GM21390 (cell line): ENCODE measurements at regions not wholly inside any gene's neighbourhood (a gene's known extent, or its start where the extent isn't known, plus 50 kb on each side); places are given as distances from the start of the nearest gene placed in this dataset.
"Not testable (repeated sequence)": the region's sequence is repeated elsewhere in the genome, so short reads cannot be mapped to it uniquely, and the experiment has no call there.

Source experiments
- ATAC-seq: cut with Tn5 transposase; IDR thresholded peaks from one replicate; pipeline ENCODE4 v1.9.1; 2021; ENCODE audit not compliant: unreplicated experiment

DNA sequence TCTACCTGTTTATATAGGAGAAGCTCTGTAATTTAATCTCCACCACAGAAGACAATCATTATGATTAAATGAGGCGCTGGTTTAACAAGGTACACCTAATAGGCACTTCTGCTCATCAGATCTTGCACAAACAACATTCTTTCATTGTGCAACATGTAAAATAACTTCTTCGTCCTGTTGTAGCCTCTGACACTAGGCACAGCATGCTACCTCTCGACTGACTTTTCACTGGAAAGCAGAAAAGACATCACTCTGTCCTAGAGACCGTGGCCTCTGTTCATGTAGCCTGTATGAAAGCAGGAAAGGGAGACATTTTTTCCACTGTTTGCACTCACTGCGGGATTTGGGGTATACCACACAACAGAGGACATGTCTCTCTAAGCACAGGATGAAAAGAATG is 316.5 kb downstream of the IRS1 start:
- no peak for ATAC-seq

- ATAC-seq, result no peak
Observed at GRCh38 chr2:226478109-226478809, 321.4 kb downstream of the IRS1 start.

GRCh38 chr2:226477221-226478108 is 322.2 kb downstream of the IRS1 start:
- ATAC-seq, result no peak

DNA sequence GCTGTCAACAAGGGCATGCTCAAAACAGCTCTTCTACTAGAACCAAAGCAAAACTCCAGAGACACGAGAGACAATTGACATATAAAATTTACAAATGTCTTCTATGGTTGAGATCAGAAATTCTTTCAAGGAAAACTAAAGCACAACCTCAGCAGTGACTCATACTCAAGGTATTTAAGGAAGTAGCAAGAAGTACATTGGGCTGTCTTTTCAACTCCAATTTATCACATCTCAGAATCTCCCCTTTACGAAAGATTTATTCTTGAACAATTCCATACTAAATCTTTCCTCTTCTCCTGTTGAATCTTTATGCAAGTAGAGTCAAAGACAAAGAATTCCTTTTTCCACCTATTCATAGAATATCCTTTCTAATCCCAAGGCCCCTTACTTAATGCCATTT is 324.0 kb downstream of the IRS1 start:
- no peak for ATAC-seq

GRCh38 chr2:226474131-226474530 is 325.5 kb downstream of the IRS1 start:
- no peak for ATAC-seq

DNA sequence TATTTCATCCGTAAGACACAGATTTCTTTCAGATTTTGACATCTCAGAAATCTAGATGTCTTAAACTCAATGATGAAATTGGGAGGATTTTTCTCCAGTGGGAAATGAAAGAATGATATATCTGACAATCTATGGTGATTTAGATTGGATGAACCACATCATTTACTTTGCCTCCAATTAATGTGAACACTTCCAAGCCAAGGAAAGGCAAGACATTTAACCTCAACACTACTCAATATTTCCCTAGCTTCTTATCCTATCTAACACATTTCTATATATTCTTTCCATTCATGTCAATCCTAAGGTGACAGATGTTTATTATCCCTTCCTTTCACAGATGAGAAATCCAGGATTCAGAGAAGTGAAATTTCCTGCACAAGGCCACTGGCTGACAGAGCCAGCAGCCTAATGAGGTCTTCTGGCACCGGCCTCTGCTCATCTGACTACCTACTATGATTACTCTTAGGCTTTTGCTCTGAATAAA is 327.6 kb downstream of the IRS1 start:
- no peak for ATAC-seq

DNA sequence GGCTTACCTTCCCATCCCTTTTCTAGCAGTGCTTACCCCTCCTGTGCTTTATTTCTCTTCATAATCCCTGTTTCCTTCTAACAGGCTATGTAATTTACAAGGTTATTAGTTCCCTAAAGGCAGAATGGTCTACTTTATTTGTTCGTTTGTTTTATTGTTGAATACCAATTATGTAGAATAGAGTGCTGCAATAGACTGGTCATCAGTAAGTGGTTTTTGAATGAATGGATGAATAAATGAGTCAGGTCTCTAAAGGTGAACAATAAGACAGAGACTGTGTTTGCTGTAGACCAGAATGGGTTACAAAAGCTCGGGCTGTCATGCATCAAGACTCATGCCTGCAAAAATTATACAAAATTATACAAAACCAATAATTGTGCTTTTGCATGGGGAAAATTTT is 332.0 kb downstream of the IRS1 start:
- no peak for ATAC-seq

GRCh38 chr2:226467221-226467620 is 332.4 kb downstream of the IRS1 start:
- no peak for ATAC-seq

DNA sequence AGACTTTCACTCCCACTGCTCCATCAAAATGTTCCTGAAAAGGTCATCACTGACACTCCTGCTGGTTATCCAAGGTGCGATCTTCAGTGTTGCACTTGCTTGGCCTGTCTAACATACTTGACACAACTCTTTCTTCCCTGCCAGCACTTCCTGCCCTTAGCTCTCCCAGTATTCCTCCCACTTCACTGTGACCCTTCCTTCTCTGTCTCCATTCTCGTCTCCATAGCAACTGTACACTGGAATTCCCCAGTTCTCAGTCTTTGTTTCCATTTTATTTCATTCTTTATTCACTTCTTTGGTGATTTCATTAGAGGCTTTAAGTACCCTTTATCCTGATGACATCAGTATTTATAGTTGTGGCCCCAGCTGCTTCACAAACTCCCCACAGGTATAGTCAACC is 333.0 kb downstream of the IRS1 start:
- ATAC-seq, result no peak

DNA sequence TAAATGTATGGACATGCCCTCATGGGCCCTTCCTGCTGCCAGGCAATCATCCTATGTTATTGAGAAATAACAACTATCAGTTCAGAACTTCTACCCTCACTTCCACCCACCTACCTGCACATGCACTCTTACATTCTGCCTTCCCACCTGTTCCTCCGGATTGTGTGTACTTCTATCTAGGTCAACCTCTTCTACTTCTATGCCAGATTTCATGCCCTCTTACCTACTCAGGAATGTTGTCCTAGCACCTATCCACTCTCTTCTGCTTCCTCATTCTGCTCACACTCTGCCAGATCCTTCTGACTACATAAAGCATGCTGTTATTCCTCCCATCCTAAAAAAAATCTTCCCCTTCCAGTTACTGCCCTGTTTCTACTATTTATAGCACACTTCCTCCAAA is 333.5 kb downstream of the IRS1 start:
- ATAC-seq, result no peak

GRCh38 chr2:226464380-226464779 is 335.2 kb downstream of the IRS1 start:
- no peak for ATAC-seq

DNA sequence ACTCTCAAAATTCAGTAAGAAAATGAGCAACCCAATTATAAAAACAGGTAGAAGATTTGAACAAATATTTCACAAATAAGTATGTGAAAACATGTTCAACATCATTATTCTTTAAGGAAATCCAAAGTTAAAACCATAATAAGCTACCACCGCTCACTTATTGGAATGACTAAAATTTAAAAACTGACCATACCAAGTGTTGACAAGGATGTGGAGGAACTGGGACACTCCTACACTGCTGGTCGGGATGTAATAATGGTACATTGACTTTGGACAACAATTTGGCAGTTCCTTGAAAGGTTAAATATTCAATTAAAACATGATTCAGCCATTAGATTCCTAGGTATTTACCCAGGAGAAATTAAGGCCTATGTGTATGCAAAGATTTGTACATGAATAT is 336.5 kb downstream of the IRS1 start:
- no peak for ATAC-seq

DNA sequence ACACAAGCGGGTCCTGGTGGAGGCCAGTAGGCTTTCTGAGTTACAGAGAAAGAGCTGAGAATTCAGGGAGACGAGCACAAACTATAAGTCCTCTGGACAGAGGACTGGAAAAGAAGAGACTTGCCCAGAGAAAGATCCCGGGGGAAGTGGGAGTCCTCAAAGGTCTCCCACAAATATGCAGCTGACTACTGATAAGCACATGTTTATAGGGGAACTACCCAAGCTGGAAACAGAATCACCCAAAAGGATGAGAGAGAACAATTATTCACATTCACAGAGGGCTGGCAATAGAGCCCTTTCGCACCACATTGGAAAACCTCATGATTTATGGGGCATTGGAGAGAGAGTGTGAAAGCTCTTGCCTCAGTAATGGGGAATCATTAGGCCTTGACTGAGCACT is 337.6 kb downstream of the IRS1 start:
- ATAC-seq, result no peak

DNA sequence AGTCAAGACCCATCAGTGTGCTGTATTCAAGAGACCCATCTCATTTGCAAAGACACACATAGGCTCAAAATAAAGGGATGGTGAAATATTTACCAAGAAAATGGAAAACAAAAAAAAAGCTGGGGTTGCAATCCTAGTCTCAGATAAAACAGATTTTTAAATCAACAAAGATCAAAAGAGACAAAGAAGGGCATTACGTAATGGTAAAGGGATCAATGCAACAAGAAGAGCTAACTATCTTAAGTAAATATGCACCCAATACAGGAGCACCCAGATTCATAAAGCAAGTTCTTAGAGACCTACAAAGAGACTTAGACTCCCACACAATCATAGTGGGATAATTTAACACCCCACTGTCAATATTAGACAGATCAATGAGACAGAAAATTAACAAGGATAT is 343.5 kb downstream of the IRS1 start:
- not testable (repeated sequence) for ATAC-seq

GRCh38 chr2:226452768-226453167 is 346.9 kb downstream of the IRS1 start:
- ATAC-seq, result no peak

DNA sequence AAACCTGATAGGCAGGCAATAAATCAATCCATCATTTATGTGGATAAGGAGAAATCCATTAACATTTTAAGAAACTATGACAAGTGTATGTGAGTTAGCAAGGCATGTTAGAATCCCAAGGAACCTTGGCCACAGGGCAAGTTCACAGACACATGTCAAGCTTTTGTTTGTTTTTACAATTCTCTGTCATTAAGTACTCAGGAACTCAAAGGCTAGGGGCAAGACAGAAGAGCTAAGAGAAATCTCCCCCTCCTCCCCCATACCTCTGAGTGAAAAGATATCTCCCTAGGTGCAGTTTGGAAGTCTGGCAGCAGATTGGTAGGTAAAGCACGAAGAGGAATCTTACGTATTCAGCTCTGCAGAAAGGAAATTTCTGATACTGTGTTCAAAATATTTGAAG is 348.1 kb downstream of the IRS1 start:
- ATAC-seq, result no peak

- no peak for ATAC-seq
Observed at GRCh38 chr2:226450141-226450540, 349.5 kb downstream of the IRS1 start.

DNA sequence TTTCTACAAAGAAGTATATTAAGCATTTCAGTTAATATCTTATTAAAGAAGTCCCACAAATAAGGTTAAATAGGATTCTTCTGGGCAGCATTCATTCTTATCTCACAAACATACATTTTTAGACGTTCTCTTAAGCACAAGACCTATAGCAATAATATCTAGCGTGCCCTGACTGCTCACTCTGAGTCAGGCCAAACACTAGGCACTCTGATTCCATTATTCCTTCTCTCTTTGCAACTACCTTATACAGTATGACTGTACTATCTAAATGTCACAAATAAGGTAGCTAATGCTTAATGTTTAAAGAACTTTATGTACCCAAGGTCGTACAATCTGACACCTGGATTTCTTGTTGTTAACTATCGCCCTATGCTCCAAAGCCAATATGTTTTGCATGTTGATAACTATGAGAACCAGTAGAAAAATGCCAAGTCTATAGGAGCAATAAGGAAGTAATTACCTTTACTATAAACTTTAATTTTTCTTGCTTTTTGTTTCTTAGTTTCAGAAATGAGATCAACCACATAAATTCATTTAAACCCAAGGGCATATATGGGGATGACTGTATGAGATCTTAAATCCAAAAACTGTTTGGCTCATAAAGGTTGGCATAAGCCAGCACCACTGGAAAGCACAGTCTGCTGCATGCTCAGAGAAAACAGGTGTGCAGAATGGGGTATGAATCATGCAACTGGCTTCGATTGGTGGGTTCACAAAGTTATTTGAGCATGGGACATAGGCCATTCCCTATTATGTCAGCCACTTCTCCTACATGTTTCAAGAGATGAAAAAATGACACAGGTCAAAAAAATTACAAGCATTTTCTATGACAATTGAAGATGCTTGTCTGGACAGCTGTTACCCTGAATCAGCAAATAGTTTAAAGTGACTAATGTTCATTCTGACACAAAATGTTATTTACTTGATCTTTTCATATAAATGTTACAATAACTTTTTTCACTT is 352.0 kb downstream of the IRS1 start:
- no peak for ATAC-seq

DNA sequence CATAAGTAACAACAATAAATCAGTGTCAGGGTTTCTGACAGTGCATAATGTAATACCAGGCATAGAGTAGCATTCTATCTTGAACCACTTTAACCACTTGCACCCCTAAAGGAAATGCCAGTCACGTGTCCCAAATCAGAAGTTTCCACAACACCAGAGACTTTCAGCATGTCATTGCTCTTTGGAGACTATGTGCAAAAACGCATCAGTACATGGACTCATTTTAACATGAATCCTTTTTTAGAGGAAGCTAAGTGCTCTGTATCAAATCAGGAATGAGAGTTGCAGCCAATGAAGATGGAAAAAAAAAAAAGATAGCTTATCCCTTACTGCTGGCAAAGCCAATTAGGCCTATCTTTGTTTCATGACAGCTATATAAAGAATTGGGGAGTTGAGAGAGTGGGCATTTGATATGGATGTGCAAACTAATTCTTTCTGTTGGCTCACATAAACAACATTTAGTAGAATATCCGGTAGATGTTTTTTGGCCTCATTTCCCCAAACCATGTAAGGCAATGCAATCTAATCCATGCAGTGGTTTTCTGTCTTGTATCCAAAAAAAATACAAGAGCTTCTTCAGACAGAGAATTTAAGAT is 353.1 kb downstream of the IRS1 start:
- ATAC-seq, result no peak

- ATAC-seq, result no peak
Observed at GRCh38 chr2:226445216-226445861, 354.3 kb downstream of the IRS1 start.
